Ovary (tissue), 3 donors: ENCODE measurements at regions not wholly inside any gene's neighbourhood (a gene's known extent, or its start where the extent isn't known, plus 50 kb on each side); places are given as distances from the start of the nearest gene placed in this dataset.
"Not testable (repeated sequence)": the region's sequence is repeated elsewhere in the genome, so short reads cannot be mapped to it uniquely, and the experiment has no call there.

Experiments used
- POLR2A ChIP-seq: fragments of 450-650 bp; IDR thresholded peaks from one replicate; pipeline ENCODE4 v1.6.1; 2017; ENCODE audit warnings: antibody characterized with exemption, mild to moderate bottlenecking, moderate library complexity
- TF ChIP-seq, protein P1 (sequence below), 3 donors: fragments of 450-650 bp in 2 of 3; fragments of 200-600 bp in 1 of 3; IDR thresholded peaks; one replicate each; pipeline versions ENCODE4 v1.5.1 to v1.8.0; 2016 to 2022; ENCODE audit warnings: antibody characterized with exemption in 3 of 3, mild to moderate bottlenecking in 1 of 3
- donor health status: DM: no; HTN: no; CAD: no.

DNA sequence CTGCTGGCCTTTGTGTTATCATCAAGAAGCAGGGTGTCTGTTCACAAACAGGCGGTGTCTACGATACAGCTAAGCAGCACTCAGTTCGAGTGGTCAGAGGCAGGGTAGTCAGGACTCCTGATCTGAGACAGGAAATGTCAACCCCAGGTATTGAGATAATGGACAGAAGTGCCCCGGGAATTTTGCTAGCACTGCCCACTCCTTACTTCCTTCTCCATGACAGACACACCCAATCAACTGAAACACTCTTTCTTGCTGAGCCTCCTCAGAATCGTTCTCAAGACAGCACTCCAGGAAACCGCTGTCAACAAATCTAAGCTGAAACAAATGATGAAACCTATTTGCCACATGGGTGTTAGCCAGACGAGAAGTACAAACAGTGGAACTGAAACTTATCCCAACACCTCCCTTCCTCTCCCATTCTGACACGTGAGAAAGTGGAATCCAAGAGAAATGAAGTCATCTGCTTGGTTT lies 109.3 kb downstream of the GTF2IRD2B start:
- TF ChIP-seq, protein P1, sequence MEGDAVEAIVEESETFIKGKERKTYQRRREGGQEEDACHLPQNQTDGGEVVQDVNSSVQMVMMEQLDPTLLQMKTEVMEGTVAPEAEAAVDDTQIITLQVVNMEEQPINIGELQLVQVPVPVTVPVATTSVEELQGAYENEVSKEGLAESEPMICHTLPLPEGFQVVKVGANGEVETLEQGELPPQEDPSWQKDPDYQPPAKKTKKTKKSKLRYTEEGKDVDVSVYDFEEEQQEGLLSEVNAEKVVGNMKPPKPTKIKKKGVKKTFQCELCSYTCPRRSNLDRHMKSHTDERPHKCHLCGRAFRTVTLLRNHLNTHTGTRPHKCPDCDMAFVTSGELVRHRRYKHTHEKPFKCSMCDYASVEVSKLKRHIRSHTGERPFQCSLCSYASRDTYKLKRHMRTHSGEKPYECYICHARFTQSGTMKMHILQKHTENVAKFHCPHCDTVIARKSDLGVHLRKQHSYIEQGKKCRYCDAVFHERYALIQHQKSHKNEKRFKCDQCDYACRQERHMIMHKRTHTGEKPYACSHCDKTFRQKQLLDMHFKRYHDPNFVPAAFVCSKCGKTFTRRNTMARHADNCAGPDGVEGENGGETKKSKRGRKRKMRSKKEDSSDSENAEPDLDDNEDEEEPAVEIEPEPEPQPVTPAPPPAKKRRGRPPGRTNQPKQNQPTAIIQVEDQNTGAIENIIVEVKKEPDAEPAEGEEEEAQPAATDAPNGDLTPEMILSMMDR (IDR thresholded peaks at IDR 0.05) = not testable (repeated sequence)
- TF ChIP-seq POLR2A = not testable (repeated sequence)
